Activated naive CD4-positive, alpha-beta T cell treated with Interleukin-2 at 50 U/mL for 16 hours (primary cell): ENCODE measurements at regions not wholly inside any gene's neighbourhood (a gene's known extent, or its start where the extent isn't known, plus 50 kb on each side); places are given as distances from the start of the nearest gene placed in this dataset.

Experiments
- DNase-seq: peaks from one replicate; pipeline ENCODE4 v3.0.0-alpha.2; 2020

DNA sequence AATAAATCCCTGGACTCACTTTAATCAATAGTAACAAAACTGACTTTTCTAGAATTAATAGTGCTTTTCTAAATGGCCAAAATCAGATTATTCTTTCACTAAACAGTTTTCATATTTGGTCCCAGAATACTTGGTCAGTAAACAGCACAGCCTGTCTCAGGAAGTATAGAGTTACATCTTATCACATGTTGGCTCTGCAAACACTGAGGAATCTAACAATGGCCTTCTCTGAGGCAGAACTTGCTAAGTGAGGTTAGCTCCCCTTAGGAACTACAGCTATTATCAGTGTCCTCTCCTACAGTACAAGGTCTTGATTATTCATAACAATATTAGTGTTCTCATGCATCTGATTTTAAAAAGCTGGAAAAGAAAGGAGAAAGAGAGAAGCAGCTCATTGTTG is 1622.8 kb downstream of the HACE1 start:
- no peak for DNase-seq

- DNase-seq, result no peak
These were observed 1628.5 kb downstream of the HACE1 start for GRCh38 chr6:103231181-103231580.

DNA sequence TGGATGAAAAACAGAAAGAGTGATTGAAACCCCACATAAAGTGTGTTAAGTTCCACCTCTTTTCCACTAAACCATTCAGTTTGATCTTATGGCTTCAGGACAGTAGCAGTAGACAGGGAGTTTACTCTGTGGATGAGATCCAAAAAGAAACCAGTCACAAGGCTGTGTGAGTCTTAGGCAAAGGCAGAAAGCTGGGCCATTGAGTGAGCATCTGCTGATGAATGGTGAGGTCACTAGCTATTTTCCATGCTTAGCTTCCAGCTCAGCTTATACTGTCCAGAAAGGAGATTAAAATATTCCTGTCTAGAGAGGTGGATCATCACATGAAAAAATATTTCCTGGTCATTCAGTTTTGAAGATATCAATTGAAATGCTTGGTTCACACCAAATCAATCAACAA is 1643.9 kb downstream of the HACE1 start:
- DNase-seq, result no peak

- DNase-seq, result no peak
These were observed 1649.0 kb downstream of the HACE1 start for GRCh38 chr6:103210686-103211085.

- no peak for DNase-seq
These were observed 1661.3 kb downstream of the HACE1 start for GRCh38 chr6:103198386-103198785.

GRCh38 chr6:103193413-103193812 is 1666.3 kb downstream of the HACE1 start:
- no peak for DNase-seq

DNA sequence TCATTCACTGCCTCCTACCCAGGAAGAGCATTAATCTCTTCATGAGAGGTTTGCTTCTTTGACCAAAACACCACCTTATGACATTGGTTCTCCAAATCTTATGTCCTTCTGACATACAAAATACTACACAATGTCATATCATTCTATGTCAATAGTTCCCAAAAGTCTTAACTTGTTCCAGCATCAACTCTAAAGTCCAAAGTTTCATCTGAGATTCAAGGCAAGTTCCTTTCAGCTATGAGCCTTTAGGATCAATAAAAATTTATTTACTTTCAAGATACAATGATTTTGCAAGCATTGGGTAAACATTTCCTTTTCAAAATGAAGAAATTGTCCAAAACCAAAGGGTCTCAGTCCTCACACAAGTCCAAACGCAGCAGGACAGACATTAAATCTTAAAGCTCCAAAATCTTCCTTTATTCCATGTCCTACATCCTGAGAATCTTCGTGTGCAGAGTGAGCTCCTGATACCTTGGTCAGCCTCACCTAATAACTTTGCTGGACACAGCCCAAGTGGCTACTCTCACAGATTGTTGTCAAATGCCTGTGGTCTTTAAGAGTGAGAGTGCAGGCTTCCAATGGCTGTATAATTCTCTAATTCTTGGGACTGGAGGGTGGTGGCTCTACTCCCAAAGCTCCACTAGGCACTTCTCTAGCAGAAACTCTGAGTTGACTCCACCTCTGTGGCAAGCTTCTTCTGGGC is 1668.2 kb downstream of the HACE1 start:
- no peak for DNase-seq

- DNase-seq, result no peak
These were observed 1674.9 kb downstream of the HACE1 start for GRCh38 chr6:103184776-103185175.

GRCh38 chr6:103183831-103184411 is 1675.8 kb downstream of the HACE1 start:
- DNase-seq, result no peak

GRCh38 chr6:103178193-103178592 is 1681.5 kb downstream of the HACE1 start:
- DNase-seq, result no peak

- DNase-seq, result no peak
These were observed 1681.9 kb downstream of the HACE1 start for GRCh38 chr6:103177791-103178190.

GRCh38 chr6:103175056-103175455 is 1684.7 kb downstream of the HACE1 start:
- no peak for DNase-seq

- DNase-seq, result no peak
These were observed 1692.2 kb downstream of the HACE1 start for GRCh38 chr6:103167345-103168071.

DNA sequence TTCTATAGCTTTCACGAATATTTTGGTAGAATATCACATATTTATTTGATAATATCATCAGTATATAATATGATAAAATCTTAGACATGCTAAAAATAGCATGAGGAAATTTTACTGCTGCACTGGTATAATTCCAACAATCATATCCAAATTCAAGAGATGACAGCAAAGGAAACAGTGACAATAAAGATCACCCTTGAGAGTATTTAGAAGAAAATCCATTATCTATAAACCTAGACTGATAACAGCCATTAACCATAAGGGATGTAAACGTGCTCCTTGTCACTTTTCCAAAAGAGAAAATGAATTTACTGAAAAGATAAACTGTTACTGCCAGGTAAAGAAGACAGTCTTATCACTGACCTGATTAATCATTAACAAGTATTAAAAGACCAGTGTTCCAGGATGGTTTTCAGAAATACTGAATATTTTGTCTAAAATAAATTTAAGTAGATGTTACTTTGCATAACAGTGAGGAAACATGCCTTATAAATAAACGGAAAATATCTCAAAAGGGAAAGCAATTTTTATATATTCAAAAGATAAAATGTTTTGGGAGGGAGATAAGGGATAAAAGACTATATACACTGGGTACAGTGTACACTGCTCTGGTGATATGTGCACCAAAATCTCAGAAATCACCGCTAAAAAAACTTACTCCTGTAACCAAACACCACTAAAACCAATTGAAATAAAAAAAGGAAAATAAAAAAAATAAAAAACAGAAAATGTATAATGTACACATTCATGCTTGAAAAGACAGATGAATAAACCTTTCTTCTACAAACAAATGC is 1704.7 kb downstream of the HACE1 start:
- DNase-seq, result no peak

DNA sequence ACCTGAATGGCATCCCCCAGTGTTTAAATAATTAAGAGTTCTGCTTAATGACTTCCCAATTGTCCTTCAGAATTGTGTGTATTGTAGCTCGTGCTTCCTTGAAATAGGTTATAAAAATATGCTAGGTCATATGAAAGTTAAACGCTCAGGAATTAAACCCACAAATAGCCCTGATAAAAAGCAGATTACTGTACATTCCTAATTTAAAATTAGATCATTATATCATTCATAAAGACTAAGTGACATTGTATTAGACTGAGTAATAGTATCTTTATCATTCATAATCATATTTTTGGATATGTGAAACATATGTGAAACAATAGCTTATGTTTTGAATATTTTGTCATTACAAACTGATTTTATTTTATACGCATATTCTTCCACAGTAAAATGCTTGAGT is 1706.7 kb downstream of the HACE1 start:
- DNase-seq, result no peak

DNA sequence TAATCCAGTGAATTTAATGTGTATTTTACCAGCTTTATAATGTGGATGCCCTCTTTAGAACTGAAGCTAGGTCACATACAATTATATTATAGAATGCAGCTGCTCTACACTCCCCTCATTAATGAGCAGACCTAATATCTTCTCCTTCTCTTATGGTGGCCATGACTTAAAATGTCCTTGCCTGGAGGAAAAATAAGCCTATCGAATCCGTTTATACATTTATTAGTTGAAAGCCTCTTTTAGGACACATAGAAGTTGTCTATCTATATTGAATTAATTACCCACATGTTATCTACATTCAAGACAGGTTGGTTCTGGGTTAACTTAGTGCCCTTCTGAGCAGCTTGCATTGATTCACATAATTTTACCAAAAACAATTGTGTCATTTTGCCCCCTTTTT is 1716.8 kb downstream of the HACE1 start:
- no peak for DNase-seq

DNA sequence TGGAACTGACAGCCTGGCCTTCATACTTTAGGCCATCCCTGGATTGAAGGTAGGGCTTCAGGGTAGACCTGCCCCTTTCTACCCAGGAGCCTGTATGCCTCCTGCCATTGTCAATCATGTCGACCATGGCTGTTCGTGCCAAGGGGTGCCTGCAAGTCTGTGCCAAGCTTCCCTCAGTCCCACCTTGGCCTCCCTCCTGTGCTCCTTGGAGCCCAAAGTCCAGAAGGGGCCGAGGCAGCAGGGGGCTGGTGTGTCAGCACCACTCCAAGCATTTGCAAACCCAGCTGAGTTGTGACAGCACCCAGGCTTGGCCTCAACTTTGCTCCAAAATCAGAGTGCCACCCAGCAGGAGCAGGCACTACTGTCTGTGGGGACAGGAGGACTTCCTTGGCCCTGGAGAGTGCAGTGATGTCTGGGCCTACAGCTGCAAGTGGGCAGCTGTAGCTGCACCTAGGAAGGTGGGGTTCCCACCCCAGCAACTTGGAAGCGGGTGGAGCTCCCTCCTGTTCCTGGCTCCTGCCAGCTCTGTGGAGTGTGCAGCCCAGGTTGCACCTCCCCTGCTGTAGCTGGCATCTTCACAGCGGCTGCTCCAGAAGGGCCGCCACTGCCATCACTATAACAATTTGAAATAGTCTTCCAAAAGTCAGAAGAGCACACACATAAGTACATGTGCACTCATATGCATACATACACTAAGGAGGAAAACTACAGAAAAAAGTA is 1719.3 kb downstream of the HACE1 start:
- no peak for DNase-seq

DNA sequence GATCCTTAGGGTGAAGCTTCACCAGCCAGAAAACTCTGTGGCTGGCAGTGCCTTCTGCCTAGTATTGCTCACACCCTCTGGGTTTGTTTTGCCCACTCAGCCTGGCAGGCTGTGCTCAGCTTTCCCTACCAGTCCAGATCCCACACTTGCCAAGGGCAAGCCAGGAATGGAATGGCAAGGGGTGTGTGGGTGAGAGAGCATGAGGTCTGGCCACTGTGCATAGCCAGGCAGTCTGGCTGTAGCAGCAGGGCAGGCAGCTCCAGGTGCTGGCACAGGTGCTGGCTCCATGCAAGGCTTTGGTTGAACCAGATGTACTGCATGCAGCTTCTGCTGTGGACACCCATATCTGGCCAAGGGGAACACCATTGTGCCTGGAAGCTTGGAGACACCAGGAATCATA is 1720.3 kb downstream of the HACE1 start:
- no peak for DNase-seq

DNA sequence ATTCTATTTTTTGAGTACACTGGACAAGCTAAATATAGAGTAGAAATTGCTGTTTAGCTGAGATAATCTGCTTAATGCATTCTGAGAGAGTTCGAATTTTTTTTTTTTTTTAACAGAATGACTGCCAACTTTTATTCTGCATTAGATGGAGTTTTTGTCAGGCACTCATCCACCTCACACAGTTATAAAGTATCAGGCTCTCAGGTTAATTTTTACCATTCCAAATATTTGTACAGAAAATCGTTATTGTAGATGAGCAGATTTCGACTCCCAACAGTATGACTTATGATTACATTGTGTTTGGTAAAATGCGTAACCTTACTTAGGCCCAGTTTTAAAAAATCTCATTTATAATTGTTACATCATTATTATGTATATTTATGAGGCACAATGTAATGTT is 1731.0 kb downstream of the GRIK2 start:
- no peak for DNase-seq

- DNase-seq, result no peak
These were observed 1729.5 kb downstream of the GRIK2 start for GRCh38 chr6:103122766-103123601.

DNA sequence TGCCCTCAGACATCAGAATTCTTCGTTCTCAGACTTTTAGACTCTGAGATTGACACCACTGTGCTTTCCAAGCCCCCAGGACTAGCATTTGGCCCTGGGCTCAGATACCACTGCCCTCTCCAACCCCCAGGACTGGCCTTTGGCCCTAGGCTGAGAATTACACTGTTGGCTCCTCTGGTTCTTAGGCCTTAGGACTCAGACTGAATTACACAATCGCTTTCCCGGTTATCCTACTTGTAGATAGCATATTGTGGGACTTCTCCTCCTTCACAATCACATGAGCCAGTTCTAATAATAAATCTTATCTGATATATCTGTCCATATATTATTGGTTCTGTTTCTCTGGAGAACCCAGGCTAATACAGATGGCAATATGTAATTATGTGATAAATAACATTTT is 1725.5 kb downstream of the GRIK2 start:
- no peak for DNase-seq

DNA sequence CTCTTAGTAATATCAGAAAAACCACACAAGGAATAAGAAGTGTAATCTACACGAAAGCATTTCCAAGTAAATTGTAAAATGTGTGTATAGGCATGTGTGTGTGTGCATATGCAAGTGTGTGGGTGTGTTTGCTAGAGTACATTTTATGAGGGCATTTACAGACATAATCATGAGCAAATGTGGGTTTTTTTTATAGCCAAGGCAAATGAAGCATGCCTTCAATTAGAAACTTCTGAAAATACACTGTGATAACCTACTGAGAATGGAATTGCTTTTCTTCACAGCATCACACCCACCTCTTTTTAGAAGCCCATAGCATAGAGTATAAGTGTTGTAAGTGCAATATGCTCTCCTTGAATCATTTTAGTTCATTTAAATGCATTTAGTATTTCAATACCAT is 1721.1 kb downstream of the GRIK2 start:
- no peak for DNase-seq
